ENCODE measurements at regions not wholly inside any gene's neighbourhood (a gene's known extent, or its start where the extent isn't known, plus 50 kb on each side); places are given as distances from the start of the nearest gene placed in this dataset.

- TF ChIP-seq POLR2A (IDR thresholded peaks at IDR 0.05) (no peak), POLR2AphosphoS5 (IDR thresholded peaks at IDR 0.05) (no peak)
- no peak overlapping the region for H3K4me3 ChIP-seq
- intact Hi-C loops (cut with DNase I), result no loop called here
- no peak overlapping the region for H3K27ac ChIP-seq
- H3K27me3 ChIP-seq (replicated peaks; ENCODE audit: insufficient read depth), result no peaks in the 10 kb centered on the region
- no peaks in the 10 kb centered on the region for H3K4me1 ChIP-seq (replicated peaks)
- no peaks in the 10 kb centered on the region for H3K36me3 ChIP-seq
- no peak for DNase-seq (ENCODE audit: low spot score)
- WGBS, result 48% methylated on average over 6 of the region's 6 CpGs
- no peaks in the 10 kb centered on the region for H3K9me3 ChIP-seq
Measured at GRCh38 chr5:4781299-4781698, 358.8 kb upstream of the ADAMTS16 start.

DNA sequence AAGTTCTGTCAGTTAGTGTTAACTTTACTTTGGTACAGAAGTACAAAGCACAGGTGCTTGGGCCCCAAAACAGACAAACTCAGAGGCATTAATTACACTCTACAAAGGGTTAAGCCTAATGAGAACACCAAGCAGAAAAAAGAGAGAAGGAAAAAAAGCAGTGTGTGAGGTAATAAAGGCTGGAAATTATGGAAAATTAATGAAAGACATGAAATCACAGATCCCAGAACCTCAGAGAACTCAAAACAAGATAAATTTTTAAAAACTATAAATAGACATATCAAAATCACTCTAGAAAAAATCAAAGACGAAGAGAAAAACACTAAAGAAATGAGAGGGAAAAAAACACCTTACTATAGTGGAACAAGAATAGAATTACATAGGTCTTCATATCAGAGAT lies 354.2 kb upstream of the ADAMTS16 start:
- intact Hi-C loops (cut with DNase I), result no loop called here

DNA sequence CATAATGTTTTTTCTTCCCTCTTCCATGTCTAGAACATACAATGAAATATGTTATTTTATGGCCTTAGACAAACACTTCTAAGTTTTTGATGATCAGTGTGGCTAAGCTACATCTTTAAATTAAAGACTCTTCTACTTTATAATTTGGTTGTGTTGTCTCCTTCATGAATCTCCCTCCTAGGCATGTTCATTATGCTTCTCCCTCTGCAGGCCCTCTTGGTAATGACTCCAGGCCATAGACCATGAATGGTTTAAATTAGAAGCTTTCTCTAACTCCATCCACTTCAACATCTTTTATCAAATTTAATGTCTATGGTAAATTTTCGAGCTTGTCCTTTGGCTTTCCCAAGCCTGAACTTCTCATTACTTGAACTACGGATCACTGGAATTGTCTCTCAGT lies 342.7 kb upstream of the ADAMTS16 start:
- no peaks in the 10 kb centered on the region for H3K9me3 ChIP-seq
- H3K27ac ChIP-seq, result no peak overlapping the region
- H3K4me1 ChIP-seq (replicated peaks), result no peaks in the 10 kb centered on the region
- no peak for DNase-seq (ENCODE audit: low spot score)
- no peaks in the 10 kb centered on the region for H3K36me3 ChIP-seq
- H3K4me3 ChIP-seq, result no peak overlapping the region
- TF ChIP-seq, protein P1, sequence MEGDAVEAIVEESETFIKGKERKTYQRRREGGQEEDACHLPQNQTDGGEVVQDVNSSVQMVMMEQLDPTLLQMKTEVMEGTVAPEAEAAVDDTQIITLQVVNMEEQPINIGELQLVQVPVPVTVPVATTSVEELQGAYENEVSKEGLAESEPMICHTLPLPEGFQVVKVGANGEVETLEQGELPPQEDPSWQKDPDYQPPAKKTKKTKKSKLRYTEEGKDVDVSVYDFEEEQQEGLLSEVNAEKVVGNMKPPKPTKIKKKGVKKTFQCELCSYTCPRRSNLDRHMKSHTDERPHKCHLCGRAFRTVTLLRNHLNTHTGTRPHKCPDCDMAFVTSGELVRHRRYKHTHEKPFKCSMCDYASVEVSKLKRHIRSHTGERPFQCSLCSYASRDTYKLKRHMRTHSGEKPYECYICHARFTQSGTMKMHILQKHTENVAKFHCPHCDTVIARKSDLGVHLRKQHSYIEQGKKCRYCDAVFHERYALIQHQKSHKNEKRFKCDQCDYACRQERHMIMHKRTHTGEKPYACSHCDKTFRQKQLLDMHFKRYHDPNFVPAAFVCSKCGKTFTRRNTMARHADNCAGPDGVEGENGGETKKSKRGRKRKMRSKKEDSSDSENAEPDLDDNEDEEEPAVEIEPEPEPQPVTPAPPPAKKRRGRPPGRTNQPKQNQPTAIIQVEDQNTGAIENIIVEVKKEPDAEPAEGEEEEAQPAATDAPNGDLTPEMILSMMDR (IDR thresholded peaks at IDR 0.05), result no peak
- TF ChIP-seq POLR2AphosphoS5 (IDR thresholded peaks at IDR 0.05), result no peak
- TF ChIP-seq POLR2A (IDR thresholded peaks at IDR 0.05), result no peak
- no peaks in the 10 kb centered on the region for H3K27me3 ChIP-seq (replicated peaks; ENCODE audit: insufficient read depth)
- WGBS, result 88% methylated on average over 2 of the region's 2 CpGs
- intact Hi-C loops (cut with DNase I), result no loop called here

More for the DNA sequence above, 354.2 kb upstream of the ADAMTS16 start:
- Histone ChIP-seq H3K9me3 (no peaks in the 10 kb centered on the region), H3K4me1 (replicated peaks) (no peaks in the 10 kb centered on the region), H3K4me3 (no peak overlapping the region), H3K27ac (no peak overlapping the region), H3K27me3 (replicated peaks; ENCODE audit: insufficient read depth) (no peaks in the 10 kb centered on the region), H3K36me3 (no peaks in the 10 kb centered on the region)
- no peak for TF ChIP-seq POLR2A (IDR thresholded peaks at IDR 0.05)
- no peak for TF ChIP-seq POLR2AphosphoS5 (IDR thresholded peaks at IDR 0.05)
- TF ChIP-seq, protein P1 (IDR thresholded peaks at IDR 0.05), result no peak
- no peak for DNase-seq (ENCODE audit: low spot score)
- 64% methylated on average over 1 of the region's 1 CpG for WGBS

DNA sequence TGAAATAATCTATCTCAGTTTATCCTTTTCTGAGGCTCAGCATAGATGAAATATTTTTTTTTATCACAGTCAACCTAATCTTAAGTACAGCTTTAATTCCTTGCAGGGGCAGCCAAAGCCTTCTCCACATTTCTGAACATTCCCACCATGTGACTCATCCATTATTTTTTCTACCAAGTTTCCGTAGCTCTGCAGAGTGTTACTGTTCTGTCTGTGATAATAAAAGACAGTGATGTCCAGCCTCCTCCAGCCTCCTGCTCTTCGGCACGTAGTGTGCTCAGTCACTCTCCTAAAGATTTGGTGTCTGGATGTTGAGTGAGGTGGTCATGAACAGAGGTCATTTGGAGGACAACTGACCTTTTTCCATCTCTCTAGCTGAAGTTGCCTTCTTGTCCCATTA lies 338.1 kb upstream of the ADAMTS16 start:
- no peak overlapping the region for H3K4me3 ChIP-seq
- peaks cover 4% of the 10 kb centered on the region for H3K27me3 ChIP-seq (replicated peaks; ENCODE audit: insufficient read depth)
- DNase-seq (ENCODE audit: low spot score), result no peak
- TF ChIP-seq, protein P1 (IDR thresholded peaks at IDR 0.05), result no peak
- TF ChIP-seq POLR2AphosphoS5 (IDR thresholded peaks at IDR 0.05) (no peak), POLR2A (IDR thresholded peaks at IDR 0.05) (no peak)
- 42% methylated on average over 3 of the region's 3 CpGs for WGBS
- no peaks in the 10 kb centered on the region for H3K9me3 ChIP-seq
- no peaks in the 10 kb centered on the region for H3K36me3 ChIP-seq
- intact Hi-C loops (cut with DNase I), result no loop called here
- no peak overlapping the region for H3K27ac ChIP-seq
- H3K4me1 ChIP-seq (replicated peaks), result no peaks in the 10 kb centered on the region

DNA sequence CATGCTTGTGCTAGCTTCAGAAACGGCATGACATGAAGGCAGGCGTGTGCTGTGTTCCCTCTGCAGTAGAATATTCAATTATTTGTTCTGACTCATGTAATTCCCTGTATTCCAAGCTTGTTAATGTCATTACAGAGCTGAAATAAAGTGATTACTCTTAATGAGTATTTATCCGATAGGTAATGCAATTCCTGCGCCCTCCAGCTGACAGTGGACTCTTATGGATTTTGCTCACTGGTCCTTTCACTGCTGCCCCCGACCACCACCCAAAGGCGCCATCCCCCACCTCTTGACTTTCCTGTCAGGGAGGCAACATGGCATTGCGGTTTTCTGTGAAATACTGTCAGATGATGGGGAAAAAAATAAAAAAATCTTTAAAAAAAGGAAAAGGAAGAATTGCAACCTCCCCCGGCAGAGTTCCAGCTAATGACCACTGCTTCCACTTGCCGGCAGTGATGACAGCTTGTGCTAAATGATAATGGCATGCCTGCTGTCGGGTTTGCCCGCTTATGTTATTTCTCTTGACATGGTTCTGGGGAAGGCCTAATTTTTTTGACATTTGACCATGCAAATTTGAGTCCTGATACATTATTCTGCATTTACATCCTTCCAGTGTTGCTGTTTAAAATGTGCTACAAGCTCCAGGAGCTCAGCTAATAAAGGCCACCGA lies 335.3 kb upstream of the ADAMTS16 start:
- no peak for DNase-seq (ENCODE audit: low spot score)
- Histone ChIP-seq H3K9me3 (no peaks in the 10 kb centered on the region), H3K4me1 (replicated peaks) (no peaks in the 10 kb centered on the region), H3K4me3 (no peak overlapping the region), H3K27me3 (replicated peaks; ENCODE audit: insufficient read depth) (peaks cover 4% of the 10 kb centered on the region), H3K36me3 (no peaks in the 10 kb centered on the region), H3K27ac (no peak overlapping the region)
- intact Hi-C loops (cut with DNase I), result no loop called here
- TF ChIP-seq, protein P1 (IDR thresholded peaks at IDR 0.05), result no peak
- no peak for TF ChIP-seq POLR2AphosphoS5 (IDR thresholded peaks at IDR 0.05)
- no peak for TF ChIP-seq POLR2A (IDR thresholded peaks at IDR 0.05)
- WGBS, result 73% methylated on average over 12 of the region's 12 CpGs

Data from prostate gland (tissue), 2 donors.